ENCODE measurements at regions not wholly inside any gene's neighbourhood (a gene's known extent, or its start where the extent isn't known, plus 50 kb on each side); places are given as distances from the start of the nearest gene placed in this dataset.

- H3K23ac ChIP-seq (ENCODE audit: insufficient read length, low read depth, low read length), result no peak overlapping the region
- no peaks in the 10 kb centered on the region for H3K27me3 ChIP-seq (ENCODE audit: insufficient read depth, low read length)
- no peak overlapping the region for H3T11ph ChIP-seq (ENCODE audit: low read length)
- no peak overlapping the region for H3K4ac ChIP-seq (ENCODE audit: low read depth, low read length)
- no peak overlapping the region for H3K27ac ChIP-seq (ENCODE audit: insufficient read length, low read depth, low read length)
- no peak overlapping the region for H3K18ac ChIP-seq (ENCODE audit: insufficient read length, low read depth, low read length)
- H2BK12ac ChIP-seq (ENCODE audit: insufficient read length, low read depth, low read length), result no peak overlapping the region
- no peak overlapping the region for H4K5ac ChIP-seq (ENCODE audit: insufficient read length, low read depth, low read length)
- Mint-ChIP-seq H3K4me3 (no peak overlapping the region), H3K27me3 (ENCODE audit: low read depth) (no peaks in the 10 kb centered on the region), H3K4me1 (peaks cover 0 to 3% of the 10 kb centered on the region in 2 experiments; a peak in 1 of 4 replicates), H3K36me3 (ENCODE audit: insufficient read depth in 1 of 3, low read depth in 3 of 3) (peaks cover 8 to 21% (median 14%) of the 10 kb centered on the region in 3 experiments; a peak in 6 of 7 replicates), H3K27ac (no peak overlapping the region), H3K9me3 (peaks cover 16 to 20% of the 10 kb centered on the region in 2 experiments)
- H3K4me1 ChIP-seq (ENCODE audit: insufficient read depth, low read length), result no peaks in the 10 kb centered on the region
- no peak overlapping the region for H2AFZ ChIP-seq (ENCODE audit: low read length)
- H3K79me1 ChIP-seq (ENCODE audit: insufficient read depth, low read depth, low read length, poor library complexity, severe bottlenecking), result no peaks in the 10 kb centered on the region
- no peak overlapping the region for H4K91ac ChIP-seq (ENCODE audit: insufficient read length, low read depth, low read length)
- no peak overlapping the region for H3K4me2 ChIP-seq (ENCODE audit: insufficient read depth, insufficient read length, low read length)
- no peak for TF ChIP-seq CTCF (conservative IDR thresholded peaks at IDR 0.05)
- H2BK120ac ChIP-seq (ENCODE audit: low read depth, low read length, poor library complexity, severe bottlenecking), result no peak overlapping the region
- no peaks in the 10 kb centered on the region for H3K9me3 ChIP-seq (ENCODE audit: control insufficient read depth, low read depth, low read length)
- H3K14ac ChIP-seq (ENCODE audit: insufficient read depth, low read length), result no peak overlapping the region
- H3K23me2 ChIP-seq (ENCODE audit: insufficient read length, low read depth, low read length, poor library complexity, severe bottlenecking), result no peaks in the 10 kb centered on the region
- H4K20me1 ChIP-seq (ENCODE audit: control insufficient read depth, insufficient read depth, insufficient read length), result no peaks in the 10 kb centered on the region
- H3K56ac ChIP-seq (ENCODE audit: insufficient read length, low read depth, low read length), result no peak overlapping the region
- no peak overlapping the region for H3K9ac ChIP-seq (ENCODE audit: extremely low read depth, insufficient read length, low read length)
- no CpG with 5 or more reads among the region's 28 CpGs for WGBS (ENCODE audit: extremely low coverage, insufficient read length, low lambda C conversion rate)
- H2BK15ac ChIP-seq (ENCODE audit: low read depth, low read length), result no peak overlapping the region
- H2AK5ac ChIP-seq (ENCODE audit: insufficient read length, low read length), result no peak overlapping the region
- H2BK5ac ChIP-seq (ENCODE audit: insufficient read length, low read length), result no peak overlapping the region
- H3K79me2 ChIP-seq (ENCODE audit: insufficient read depth, low read length), result no peaks in the 10 kb centered on the region
- no peak overlapping the region for H4K8ac ChIP-seq (replicated peaks; ENCODE audit: insufficient read length, low read depth, low read length)
- H2BK20ac ChIP-seq (ENCODE audit: low read depth, low read length, poor library complexity, severe bottlenecking), result no peak overlapping the region
- DNase-seq, result no peak
These were observed 445.6 kb upstream of the EDIL3 start for GRCh38 chr5:84830265-84830664.
